ENCODE measurements at regions not wholly inside any gene's neighbourhood (a gene's known extent, or its start where the extent isn't known, plus 50 kb on each side); places are given as distances from the start of the nearest gene placed in this dataset.
"Not testable (repeated sequence)": the region's sequence is repeated elsewhere in the genome, so short reads cannot be mapped to it uniquely, and the experiment has no call there.

DNA sequence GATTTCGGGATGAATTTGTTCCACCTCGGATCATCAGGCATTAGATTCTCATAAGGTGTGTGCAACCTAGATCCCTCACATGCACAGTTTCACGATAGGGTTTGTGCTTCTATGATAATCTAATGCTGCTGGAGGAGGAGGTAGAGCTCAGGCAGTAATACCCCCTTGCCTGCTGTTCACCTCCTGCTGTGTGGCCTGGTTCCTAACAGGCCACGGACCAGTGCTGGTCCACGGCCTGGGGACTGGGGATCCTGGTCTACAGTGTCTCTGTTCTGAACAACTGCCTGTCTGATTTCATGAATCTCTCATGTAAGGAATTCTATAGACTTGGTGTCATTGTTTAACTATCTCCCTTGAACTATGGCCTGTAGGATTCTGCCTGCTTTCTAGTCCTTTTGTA is 269.9 kb downstream of the SPRY1 start:
- in situ Hi-C loops (cut with MboI; ENCODE audit: low sequenced_read_pairs) = loop anchor here (25.0 kb wide), 1 partner anchor 279 kb away; the partner anchor contains the start of gene SPRY1

- in situ Hi-C loops (cut with MboI; ENCODE audit: low sequenced_read_pairs) = loop anchor here (25.0 kb wide), 1 partner anchor 280 kb away; the partner anchor contains the start of gene SPRY1
Measured at GRCh38 chr4:123667496-123667895, 270.9 kb downstream of the SPRY1 start.

DNA sequence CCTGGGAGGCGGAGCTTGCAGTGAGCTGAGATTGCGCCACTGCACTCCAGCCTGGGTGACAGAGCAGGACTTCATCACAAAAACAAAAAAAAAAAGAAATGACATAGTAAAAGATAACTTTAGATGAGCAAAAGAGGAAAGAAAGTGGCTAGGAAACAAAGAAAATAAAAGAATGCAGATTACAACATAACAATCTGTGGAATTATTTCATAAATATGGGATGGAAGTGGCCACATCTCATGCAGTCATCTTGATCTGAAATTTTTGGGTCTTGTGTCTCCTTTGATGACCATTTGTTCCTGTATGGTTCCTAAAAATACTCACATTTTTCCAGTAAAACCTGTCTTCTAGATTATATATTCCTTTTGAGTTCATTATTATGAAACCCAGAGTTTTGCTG is 271.4 kb downstream of the SPRY1 start:
- in situ Hi-C loops (cut with MboI; ENCODE audit: low sequenced_read_pairs) = loop anchor here (25.0 kb wide), 1 partner anchor 281 kb away; the partner anchor contains the start of gene SPRY1

DNA sequence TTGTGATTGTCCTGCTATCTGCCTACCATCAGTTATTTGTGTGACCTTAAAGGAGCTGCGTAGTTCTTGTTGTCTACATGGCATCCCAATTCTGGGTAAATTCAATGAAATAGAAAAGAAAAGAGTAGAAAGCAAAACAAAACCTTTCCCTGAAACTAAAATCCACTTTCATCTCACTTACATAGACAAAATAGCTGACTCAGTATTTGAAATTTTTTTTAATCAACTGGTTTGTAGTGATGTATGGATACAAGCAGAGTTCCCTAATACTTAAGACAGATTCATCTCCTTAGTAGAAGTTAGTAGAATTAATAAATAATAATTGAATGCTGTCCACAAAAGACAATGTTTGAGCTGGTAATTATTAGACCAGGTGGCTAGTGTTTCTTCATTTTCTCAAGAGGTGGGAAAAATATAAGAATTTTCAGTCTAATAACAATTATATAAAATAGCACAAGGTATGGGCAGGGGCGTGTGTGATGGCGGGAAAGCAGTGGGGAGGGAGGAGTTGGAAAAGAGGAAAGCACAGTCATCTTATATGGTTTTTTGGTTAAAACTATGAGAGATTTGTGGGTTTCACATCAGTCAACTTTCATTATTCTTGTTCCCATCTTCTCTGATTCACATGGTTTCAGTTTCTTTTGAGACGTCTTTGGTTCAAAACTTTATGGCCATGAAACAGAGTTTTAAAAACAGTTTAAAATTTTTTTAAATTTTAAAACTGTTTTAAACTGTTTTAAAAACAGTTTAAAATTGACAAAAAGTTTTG is 275.2 kb downstream of the SPRY1 start:
- in situ Hi-C loops (cut with MboI; ENCODE audit: low sequenced_read_pairs) = loop anchor here (25.0 kb wide), 1 partner anchor 285 kb away; the partner anchor contains the start of gene SPRY1

DNA sequence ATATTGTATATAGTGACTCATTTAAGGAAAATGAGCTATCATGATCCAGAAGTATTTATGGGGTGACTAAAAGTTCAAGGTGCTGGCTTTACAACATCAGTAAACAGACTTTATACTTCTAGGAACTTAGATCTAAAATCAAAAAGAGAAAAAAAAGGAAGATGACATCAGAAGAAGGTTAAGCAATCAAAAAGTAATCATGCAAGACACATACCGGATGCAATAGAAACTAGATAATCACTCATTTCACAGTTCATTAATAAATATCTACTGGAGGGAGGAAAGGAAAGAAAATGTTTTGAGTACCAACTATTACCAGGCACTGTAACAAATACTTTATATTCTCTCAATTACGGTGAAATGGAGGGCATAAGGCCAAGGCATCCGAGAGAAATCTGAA is 276.4 kb downstream of the SPRY1 start:
- in situ Hi-C loops (cut with MboI; ENCODE audit: low sequenced_read_pairs) = loop anchor here (25.0 kb wide), 1 partner anchor 286 kb away; the partner anchor contains the start of gene SPRY1

GRCh38 chr4:123673971-123674370 is 277.4 kb downstream of the SPRY1 start:
- in situ Hi-C loops (cut with MboI; ENCODE audit: low sequenced_read_pairs) = loop anchor here (25.0 kb wide), 1 partner anchor 287 kb away; the partner anchor contains the start of gene SPRY1

- in situ Hi-C loops (cut with MboI; ENCODE audit: low sequenced_read_pairs) = loop anchor here (25.0 kb wide), 1 partner anchor 288 kb away; the partner anchor contains the start of gene SPRY1
Measured at GRCh38 chr4:123674762-123675465, 278.3 kb downstream of the SPRY1 start.

DNA sequence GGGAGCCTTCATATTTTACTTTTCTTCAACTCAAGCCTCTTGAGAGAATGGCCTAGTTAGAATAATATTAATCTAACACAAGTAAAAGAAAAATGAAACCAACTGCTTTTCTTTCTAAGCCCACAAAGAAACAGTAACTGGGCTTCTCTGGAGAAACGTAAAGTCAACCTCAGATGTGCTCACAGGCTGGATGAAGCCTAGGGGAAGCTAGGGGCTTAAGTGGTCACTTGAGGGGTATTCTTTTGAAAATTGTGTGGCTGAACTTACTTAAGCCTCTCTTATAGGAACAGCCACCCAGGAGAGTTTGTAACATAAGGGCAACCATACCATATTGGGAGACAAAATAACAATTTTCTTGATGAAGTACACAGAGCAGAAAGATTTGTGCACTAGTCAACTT is 279.0 kb downstream of the SPRY1 start:
- in situ Hi-C loops (cut with MboI; ENCODE audit: low sequenced_read_pairs) = no loop called here

- in situ Hi-C loops (cut with MboI; ENCODE audit: low sequenced_read_pairs) = no loop called here
Measured at GRCh38 chr4:123676071-123676889, 279.7 kb downstream of the SPRY1 start.

- in situ Hi-C loops (cut with MboI; ENCODE audit: low sequenced_read_pairs) = no loop called here
Measured at GRCh38 chr4:123676890-123677229, 280.3 kb downstream of the SPRY1 start.

GRCh38 chr4:123682931-123683330 is 286.3 kb downstream of the SPRY1 start:
- in situ Hi-C loops (cut with MboI; ENCODE audit: low sequenced_read_pairs) = no loop called here

GRCh38 chr4:123684937-123685336 is 288.3 kb downstream of the SPRY1 start:
- in situ Hi-C loops (cut with MboI; ENCODE audit: low sequenced_read_pairs) = not testable (repeated sequence)

GRCh38 chr4:123695531-123695930 is 298.9 kb downstream of the SPRY1 start:
- in situ Hi-C loops (cut with MboI; ENCODE audit: low sequenced_read_pairs) = not testable (repeated sequence)

DNA sequence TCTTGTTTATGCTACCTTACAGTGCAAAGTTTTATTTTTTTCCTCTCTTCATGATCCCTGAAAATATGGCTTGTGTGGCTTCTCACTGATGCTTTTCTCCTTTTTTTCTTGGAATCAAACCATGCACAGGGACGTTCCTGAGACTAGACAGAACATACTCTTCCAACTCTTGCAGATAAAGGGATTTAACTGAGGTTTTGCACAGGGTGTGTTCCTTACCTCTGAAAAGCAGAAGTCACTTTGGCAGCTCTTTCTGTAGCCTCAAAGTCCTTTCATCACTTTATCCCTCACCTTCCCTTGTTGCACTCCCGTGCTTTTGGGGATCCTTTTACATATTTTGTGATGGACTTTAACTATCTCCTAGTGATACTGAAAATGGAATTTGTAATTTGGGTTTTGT is 300.1 kb downstream of the SPRY1 start:
- in situ Hi-C loops (cut with MboI; ENCODE audit: low sequenced_read_pairs) = no loop called here

DNA sequence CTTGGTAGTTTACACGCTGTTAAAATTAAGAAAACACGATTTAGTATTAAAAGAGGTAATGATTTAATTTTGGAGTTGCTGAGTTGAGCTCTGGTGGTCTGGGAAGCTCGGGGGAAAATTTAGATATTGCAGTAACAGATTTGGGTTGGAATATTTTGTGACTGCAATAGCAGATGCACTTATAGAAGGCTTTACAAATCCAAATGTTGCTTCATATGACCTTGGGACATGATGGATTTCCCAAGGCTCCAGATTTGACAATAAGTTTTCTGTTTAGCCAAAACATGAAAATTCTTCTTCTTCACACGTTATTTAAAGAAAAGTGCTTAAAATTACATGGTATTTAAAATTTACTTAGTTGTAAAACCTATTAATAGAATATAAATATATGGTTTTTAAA is 302.0 kb downstream of the SPRY1 start:
- in situ Hi-C loops (cut with MboI; ENCODE audit: low sequenced_read_pairs) = no loop called here

DNA sequence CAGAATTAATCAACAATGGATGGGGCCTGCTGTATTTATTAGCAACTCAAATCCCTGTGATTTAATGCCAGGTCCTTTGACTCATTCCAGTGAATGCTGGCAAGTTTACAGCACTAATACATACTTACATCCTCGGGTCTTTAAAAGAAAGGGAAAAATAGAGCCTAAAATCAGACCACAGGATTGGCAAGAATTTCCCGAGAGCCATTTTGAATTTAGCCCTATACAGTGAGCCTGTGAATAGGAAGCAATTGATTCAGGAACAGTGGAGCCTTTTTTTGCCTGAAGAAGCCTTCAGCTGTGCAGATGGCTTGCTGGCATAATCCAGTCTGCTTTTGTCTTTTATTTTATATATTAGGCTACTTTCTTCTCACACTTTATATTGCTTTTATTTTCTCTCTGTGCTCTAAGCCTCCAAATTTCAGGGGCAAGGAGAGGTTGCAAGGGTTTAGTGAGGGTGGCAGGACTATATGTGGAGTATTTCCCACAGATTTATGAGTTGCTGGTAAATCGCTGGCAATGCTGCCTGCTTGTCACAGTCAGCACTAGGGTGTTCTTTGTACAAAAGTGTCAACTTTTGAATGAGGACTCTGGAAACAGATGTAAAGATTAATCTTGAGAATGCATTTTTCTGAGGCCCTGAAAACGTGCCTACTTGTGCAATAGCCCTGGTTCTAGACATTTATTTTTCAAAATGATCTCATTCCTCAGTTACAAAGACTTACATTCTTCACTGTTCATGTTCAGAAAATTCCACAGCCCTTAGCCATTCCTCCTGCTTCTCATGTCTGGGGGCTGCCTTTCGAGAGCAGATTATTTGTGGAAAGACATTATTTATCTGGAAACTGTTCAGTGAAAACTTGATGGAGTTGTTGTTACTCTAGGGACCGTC is 303.5 kb downstream of the SPRY1 start:
- in situ Hi-C loops (cut with MboI; ENCODE audit: low sequenced_read_pairs) = no loop called here

DNA sequence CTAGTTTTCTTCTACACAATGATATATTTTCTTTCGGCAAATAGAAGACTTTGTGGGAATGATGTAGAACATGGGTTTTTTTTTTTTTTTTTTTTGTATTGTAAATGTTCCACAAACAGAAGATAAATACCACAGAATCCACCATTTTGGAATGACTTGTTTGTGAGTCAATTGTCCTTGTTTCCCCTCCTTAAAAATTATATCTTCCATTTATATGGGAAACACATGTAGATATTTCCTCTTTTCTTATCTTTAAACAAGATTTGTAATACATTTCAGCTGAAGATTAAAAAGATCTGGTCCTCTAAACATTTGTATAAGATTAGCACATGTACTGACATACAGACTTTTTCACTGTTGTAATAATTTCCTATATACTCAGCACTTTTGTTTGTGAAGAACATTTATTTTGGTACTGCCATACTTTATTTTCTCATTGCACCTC is 304.6 kb downstream of the SPRY1 start:
- in situ Hi-C loops (cut with MboI; ENCODE audit: low sequenced_read_pairs) = no loop called here

DNA sequence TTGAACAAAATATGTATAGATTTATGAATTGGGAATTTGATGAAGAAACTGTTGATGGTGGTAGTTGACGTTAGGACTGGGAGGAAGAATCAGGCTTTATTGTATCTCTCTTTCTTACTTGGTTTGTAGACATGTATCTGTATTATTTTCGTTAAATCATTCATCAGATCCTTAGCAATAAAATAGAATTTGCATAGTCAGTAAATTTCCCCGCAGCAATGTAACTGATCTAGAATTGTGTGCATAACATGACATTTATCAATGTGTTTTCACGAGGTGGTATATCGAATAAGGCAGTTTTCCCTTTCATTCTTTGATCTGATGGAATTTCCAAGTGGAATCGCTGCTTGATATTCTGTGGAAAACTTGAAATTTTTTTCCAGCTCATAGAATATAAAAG is 308.8 kb downstream of the SPRY1 start:
- in situ Hi-C loops (cut with MboI; ENCODE audit: low sequenced_read_pairs) = no loop called here

DNA sequence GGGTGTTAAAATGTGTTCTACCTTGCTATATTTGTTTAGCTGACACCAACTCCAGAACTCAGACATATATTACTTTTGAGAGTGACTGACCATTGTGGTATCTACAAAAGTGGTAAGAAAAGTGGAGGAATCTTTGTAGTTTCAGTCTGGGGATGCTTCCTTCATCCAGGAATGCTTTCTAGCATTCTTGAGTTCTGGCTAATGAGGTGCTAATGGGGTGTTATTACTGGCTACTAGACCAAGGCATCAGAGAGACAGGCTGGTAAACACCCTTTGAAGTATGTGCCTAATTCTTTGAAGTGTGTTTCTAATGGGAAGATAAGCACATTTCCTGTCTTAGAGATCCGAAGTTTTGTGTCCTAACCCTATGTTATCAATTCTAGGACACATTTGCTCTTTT is 310.4 kb downstream of the SPRY1 start:
- in situ Hi-C loops (cut with MboI; ENCODE audit: low sequenced_read_pairs) = no loop called here

DNA sequence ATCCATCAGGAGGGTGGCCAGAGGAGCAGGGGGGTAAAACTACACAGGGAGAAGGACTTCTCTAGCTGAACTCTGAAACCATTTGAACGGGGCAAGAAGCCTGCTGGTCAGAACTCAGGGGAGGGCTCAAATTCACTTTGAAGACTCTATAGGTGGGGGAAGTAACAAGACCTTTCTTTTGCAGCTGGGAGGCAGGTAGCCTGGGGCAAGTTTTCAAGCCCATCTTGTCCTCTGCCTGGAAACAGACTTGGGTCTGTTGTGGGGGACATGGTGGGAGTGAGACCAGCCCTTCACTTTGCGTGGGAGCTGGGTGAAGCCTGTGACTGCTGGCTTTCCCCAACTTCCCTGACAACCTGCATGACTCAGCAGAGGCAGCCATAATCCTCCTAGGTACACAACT is 312.3 kb downstream of the SPRY1 start:
- in situ Hi-C loops (cut with MboI; ENCODE audit: low sequenced_read_pairs) = no loop called here
